Chondrocyte (in vitro differentiated cells): ENCODE measurements at regions not wholly inside any gene's neighbourhood (a gene's known extent, or its start where the extent isn't known, plus 50 kb on each side); places are given as distances from the start of the nearest gene placed in this dataset.

Source experiments
- DNase-seq: peaks from one replicate; pipeline ENCODE4 v3.0.0; 2021; ENCODE audit warnings: mixed read lengths, low spot score
- H3K27ac Mint-ChIP-seq: one replicate; pipeline ENCODE4 v1.8.0; 2021; ENCODE audit warnings: mild to moderate bottlenecking, moderate library complexity, mixed read lengths; ENCODE audit not compliant: unreplicated experiment
- H3K27me3 Mint-ChIP-seq: 2 replicates; pipeline ENCODE4 v1.8.0; 2021; ENCODE audit warnings: low read depth, mixed read lengths
- H3K36me3 Mint-ChIP-seq: 2 replicates; pipeline ENCODE4 v1.8.0; 2021; ENCODE audit warnings: low read depth, mixed read lengths
- H3K4me1 Mint-ChIP-seq: 2 replicates; pipeline ENCODE4 v1.8.0; 2021; ENCODE audit warnings: low read depth, mild to moderate bottlenecking, mixed read lengths
- H3K4me3 Mint-ChIP-seq: one replicate; pipeline ENCODE4 v1.8.0; 2021; ENCODE audit warnings: mild to moderate bottlenecking, moderate library complexity, mixed read lengths; ENCODE audit not compliant: unreplicated experiment
- H3K9me3 Mint-ChIP-seq: 2 replicates; pipeline ENCODE4 v1.8.0; 2021; ENCODE audit warnings: low read depth, mixed read lengths
- TF ChIP-seq, protein P1 (sequence below): fragments of 200-600 bp; sonication (generic); IDR thresholded peaks from 2 replicates; pipeline ENCODE4 v1.5.0; 2021; ENCODE audit warnings: antibody characterized with exemption, mild to moderate bottlenecking, moderate library complexity

GRCh38 chr1:229114850-229115365, 156.0 kb upstream of the RAB4A start:
- no peak overlapping the region for H3K4me3 Mint-ChIP-seq
- peaks cover 3% of the 10 kb centered on the region for H3K4me1 Mint-ChIP-seq
- TF ChIP-seq, protein P1, sequence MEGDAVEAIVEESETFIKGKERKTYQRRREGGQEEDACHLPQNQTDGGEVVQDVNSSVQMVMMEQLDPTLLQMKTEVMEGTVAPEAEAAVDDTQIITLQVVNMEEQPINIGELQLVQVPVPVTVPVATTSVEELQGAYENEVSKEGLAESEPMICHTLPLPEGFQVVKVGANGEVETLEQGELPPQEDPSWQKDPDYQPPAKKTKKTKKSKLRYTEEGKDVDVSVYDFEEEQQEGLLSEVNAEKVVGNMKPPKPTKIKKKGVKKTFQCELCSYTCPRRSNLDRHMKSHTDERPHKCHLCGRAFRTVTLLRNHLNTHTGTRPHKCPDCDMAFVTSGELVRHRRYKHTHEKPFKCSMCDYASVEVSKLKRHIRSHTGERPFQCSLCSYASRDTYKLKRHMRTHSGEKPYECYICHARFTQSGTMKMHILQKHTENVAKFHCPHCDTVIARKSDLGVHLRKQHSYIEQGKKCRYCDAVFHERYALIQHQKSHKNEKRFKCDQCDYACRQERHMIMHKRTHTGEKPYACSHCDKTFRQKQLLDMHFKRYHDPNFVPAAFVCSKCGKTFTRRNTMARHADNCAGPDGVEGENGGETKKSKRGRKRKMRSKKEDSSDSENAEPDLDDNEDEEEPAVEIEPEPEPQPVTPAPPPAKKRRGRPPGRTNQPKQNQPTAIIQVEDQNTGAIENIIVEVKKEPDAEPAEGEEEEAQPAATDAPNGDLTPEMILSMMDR, result no peak
- H3K27ac Mint-ChIP-seq, result no peak overlapping the region
- H3K27me3 Mint-ChIP-seq, result peaks cover 9% of the 10 kb centered on the region
- no peaks in the 10 kb centered on the region for H3K36me3 Mint-ChIP-seq
- H3K9me3 Mint-ChIP-seq, result peaks cover 3% of the 10 kb centered on the region
- DNase-seq, result no peak

DNA sequence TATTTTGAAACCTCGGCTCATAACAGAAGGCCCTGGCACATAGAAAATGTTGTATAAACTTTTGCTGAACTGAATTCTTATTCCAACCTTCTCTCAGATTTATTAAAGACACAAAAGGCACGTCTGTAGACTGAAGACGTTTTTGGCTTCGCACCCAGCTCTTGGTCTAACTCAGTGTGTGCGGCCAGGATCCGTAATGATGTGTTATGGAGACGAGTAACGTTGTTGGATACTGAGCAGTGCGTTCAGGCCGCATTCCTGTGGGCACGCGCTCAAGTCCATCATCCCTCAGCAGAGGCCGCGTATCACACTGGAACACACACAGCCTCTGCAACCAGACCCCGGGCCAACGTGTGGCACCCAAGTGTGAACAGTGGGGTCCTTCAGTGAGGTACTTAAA, 154.8 kb upstream of the RAB4A start:
- no peak for DNase-seq
- TF ChIP-seq, protein P1, result no peak
- peaks cover 3% of the 10 kb centered on the region for H3K4me1 Mint-ChIP-seq
- no peak overlapping the region for H3K4me3 Mint-ChIP-seq
- H3K9me3 Mint-ChIP-seq, result peaks cover 3% of the 10 kb centered on the region
- no peak overlapping the region for H3K27ac Mint-ChIP-seq
- H3K27me3 Mint-ChIP-seq, result peaks cover 6% of the 10 kb centered on the region
- H3K36me3 Mint-ChIP-seq, result no peaks in the 10 kb centered on the region

DNA sequence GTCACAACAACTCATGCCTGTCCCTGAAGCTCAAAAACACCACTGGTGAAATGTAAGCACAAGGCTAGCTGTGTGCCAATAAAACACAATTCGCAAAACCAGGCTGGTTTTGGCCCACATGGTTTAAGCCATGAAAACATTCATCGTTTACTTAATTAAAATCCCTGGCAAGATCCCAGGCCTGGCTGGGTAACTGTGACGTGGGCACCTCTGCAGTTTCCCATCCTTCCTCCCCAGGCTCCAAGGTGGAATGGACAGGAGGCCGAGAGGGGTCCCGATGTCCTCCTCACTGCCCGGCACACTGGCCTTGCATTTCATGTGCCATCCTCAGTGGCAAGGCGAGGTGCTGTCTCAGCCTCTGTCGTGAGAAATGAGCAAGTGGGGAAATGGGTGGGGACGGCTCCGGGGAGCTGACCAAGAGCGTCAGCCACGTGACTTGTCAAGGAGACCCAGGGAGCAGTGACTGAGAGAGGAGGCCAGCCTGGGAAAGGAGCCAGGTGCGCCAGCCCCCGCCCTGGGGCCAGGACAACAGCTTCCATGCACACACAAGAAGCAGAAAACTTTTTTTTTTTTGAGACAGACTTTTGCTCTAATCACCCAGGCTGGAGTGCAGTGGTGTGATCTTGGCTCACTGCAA, 153.1 kb upstream of the RAB4A start:
- no peak for DNase-seq
- Mint-ChIP-seq H3K27me3 (peaks cover 13% of the 10 kb centered on the region), H3K27ac (no peak overlapping the region)

DNA sequence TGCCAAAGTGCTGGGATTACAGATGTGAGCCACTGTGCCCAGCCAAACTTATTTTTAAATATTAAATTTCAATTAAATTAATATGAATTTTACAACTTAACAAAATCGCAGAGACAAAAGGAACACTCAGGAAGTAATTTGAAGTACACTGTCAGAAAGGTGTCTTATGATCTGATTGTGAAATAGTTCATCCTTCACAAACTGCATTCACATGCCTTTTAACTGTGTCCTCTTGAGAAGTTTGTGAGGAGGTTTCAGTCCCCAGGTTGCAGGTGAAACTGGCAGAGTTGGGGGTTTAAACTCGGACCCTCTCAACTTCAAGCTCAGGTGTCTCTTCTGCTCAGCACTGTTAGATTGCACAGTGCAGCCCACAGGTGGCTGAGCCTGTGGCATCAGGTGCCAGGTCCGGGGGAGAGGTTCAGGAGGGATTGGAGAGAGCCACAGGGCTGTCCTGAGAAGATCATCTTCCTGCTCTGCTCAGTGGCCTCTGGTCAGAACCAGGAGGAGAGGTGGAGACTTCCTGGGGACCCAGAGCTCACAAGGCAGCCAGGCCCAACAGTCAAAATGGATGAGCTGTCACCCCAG, 152.3 kb upstream of the RAB4A start:
- DNase-seq, result no peak
- Mint-ChIP-seq H3K4me1 (peaks cover 3% of the 10 kb centered on the region), H3K27ac (no peak overlapping the region), H3K4me3 (no peak overlapping the region), H3K9me3 (peaks cover 3% of the 10 kb centered on the region), H3K27me3 (peaks cover 18% of the 10 kb centered on the region), H3K36me3 (no peaks in the 10 kb centered on the region)
- TF ChIP-seq, protein P1, result no peak

More for the DNA sequence above, 153.1 kb upstream of the RAB4A start:
- Mint-ChIP-seq H3K9me3 (peaks cover 3% of the 10 kb centered on the region), H3K4me1 (peaks cover 3% of the 10 kb centered on the region), H3K36me3 (no peaks in the 10 kb centered on the region), H3K4me3 (no peak overlapping the region)
- TF ChIP-seq, protein P1, result no peak

DNA sequence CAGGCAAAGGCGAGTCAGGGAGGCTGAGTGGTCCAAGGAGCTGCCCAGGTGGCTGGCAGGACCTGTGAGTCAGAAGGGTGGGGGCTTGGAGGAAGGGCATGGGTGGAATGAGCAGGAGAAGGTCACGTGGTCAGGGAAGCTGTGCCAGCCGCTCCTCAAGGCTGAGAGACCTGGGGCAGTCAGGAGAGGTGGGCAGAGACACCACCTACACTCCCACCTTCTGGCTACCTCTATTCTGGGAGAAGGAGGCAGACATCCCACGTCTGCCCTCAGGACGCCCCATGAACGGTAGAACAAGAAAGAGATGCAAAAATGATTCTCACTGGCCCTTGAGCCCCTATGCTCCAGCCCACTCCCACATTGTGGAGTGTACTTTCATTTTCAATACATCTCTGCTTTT, 151.8 kb upstream of the RAB4A start:
- Mint-ChIP-seq H3K9me3 (peaks cover 3% of the 10 kb centered on the region), H3K4me3 (no peak overlapping the region), H3K36me3 (no peaks in the 10 kb centered on the region), H3K27ac (no peak overlapping the region), H3K4me1 (peaks cover 3% of the 10 kb centered on the region), H3K27me3 (peaks cover 24% of the 10 kb centered on the region)
- TF ChIP-seq, protein P1, result no peak
- DNase-seq, result no peak
